ES-I3 (cell line): ENCODE measurements at regions not wholly inside any gene's neighbourhood (a gene's known extent, or its start where the extent isn't known, plus 50 kb on each side); places are given as distances from the start of the nearest gene placed in this dataset.

Experiments used
- H3K36me3 ChIP-seq: 2 replicates; pipeline ENCODE4 v1.6.1; 2013; ENCODE audit warnings: mild to moderate bottlenecking, low read length, control low read depth, moderate library complexity; ENCODE audit not compliant: insufficient read depth
- H3K4me1 ChIP-seq: 2 replicates; pipeline ENCODE4 v1.6.1; 2013; ENCODE audit warnings: mild to moderate bottlenecking, control low read depth, low read length; ENCODE audit not compliant: insufficient read depth
- H3K9ac ChIP-seq: 2 replicates; pipeline ENCODE4 v1.6.1; 2013; ENCODE audit warnings: low read depth, mild to moderate bottlenecking, low read length, moderate library complexity
- H3K9me3 ChIP-seq: 2 replicates; pipeline ENCODE4 v1.6.1; 2013; ENCODE audit warnings: mild to moderate bottlenecking, low read length, moderate library complexity; ENCODE audit not compliant: control insufficient read depth, insufficient read depth

- H3K9ac ChIP-seq: no peak overlapping the region
- H3K36me3 ChIP-seq: no peaks in the 10 kb centered on the region
- no peaks in the 10 kb centered on the region for H3K9me3 ChIP-seq
- no peaks in the 10 kb centered on the region for H3K4me1 ChIP-seq
Measured at GRCh38 chr2:122433123-122433754, 677.8 kb downstream of the TSN start.

GRCh38 chr2:122445003-122445402 is 689.6 kb downstream of the TSN start:
- Histone ChIP-seq H3K9ac (no peak overlapping the region), H3K36me3 (no peaks in the 10 kb centered on the region), H3K4me1 (no peaks in the 10 kb centered on the region), H3K9me3 (no peaks in the 10 kb centered on the region)

- no peaks in the 10 kb centered on the region for H3K4me1 ChIP-seq
Measured at GRCh38 chr2:122446761-122447160, 691.3 kb downstream of the TSN start.

GRCh38 chr2:122447237-122447636 is 691.8 kb downstream of the TSN start:
- H3K9me3 ChIP-seq: no peaks in the 10 kb centered on the region

More at GRCh38 chr2:122446761-122447160, 691.3 kb downstream of the TSN start:
- H3K36me3 ChIP-seq: no peaks in the 10 kb centered on the region
- no peak overlapping the region for H3K9ac ChIP-seq
- no peaks in the 10 kb centered on the region for H3K9me3 ChIP-seq

GRCh38 chr2:122451040-122451439 is 695.6 kb downstream of the TSN start:
- Histone ChIP-seq H3K9me3 (no peaks in the 10 kb centered on the region; the same call in 1 of the 2 replicates), H3K4me1 (no peaks in the 10 kb centered on the region), H3K9ac (no peak overlapping the region), H3K36me3 (no peaks in the 10 kb centered on the region)

More at GRCh38 chr2:122447237-122447636, 691.8 kb downstream of the TSN start:
- Histone ChIP-seq H3K4me1 (no peaks in the 10 kb centered on the region), H3K9ac (no peak overlapping the region), H3K36me3 (no peaks in the 10 kb centered on the region)

GRCh38 chr2:122451697-122452096 is 696.2 kb downstream of the TSN start:
- no peaks in the 10 kb centered on the region for H3K4me1 ChIP-seq
- H3K9me3 ChIP-seq: no peaks in the 10 kb centered on the region; the same call in 1 of the 2 replicates
- no peak overlapping the region for H3K9ac ChIP-seq
- no peaks in the 10 kb centered on the region for H3K36me3 ChIP-seq

GRCh38 chr2:122469147-122469546 is 713.7 kb downstream of the TSN start:
- no peak overlapping the region for H3K9ac ChIP-seq
- no peaks in the 10 kb centered on the region; the same call in 1 of the 2 replicates for H3K9me3 ChIP-seq
- no peaks in the 10 kb centered on the region for H3K36me3 ChIP-seq
- no peaks in the 10 kb centered on the region for H3K4me1 ChIP-seq

GRCh38 chr2:122471753-122472152 is 716.3 kb downstream of the TSN start:
- Histone ChIP-seq H3K4me1 (no peaks in the 10 kb centered on the region), H3K9me3 (no peaks in the 10 kb centered on the region), H3K9ac (no peak overlapping the region), H3K36me3 (no peaks in the 10 kb centered on the region)

- no peaks in the 10 kb centered on the region for H3K9me3 ChIP-seq
- no peaks in the 10 kb centered on the region for H3K36me3 ChIP-seq
- no peak overlapping the region for H3K9ac ChIP-seq
- H3K4me1 ChIP-seq: no peaks in the 10 kb centered on the region
Measured at GRCh38 chr2:122478117-122478516, 722.7 kb downstream of the TSN start.

GRCh38 chr2:122478771-122479170 is 723.3 kb downstream of the TSN start:
- no peak overlapping the region for H3K9ac ChIP-seq
- no peaks in the 10 kb centered on the region for H3K36me3 ChIP-seq
- H3K9me3 ChIP-seq: no peaks in the 10 kb centered on the region
- H3K4me1 ChIP-seq: no peaks in the 10 kb centered on the region

- Histone ChIP-seq H3K9ac (no peak overlapping the region), H3K9me3 (no peaks in the 10 kb centered on the region), H3K4me1 (no peaks in the 10 kb centered on the region), H3K36me3 (no peaks in the 10 kb centered on the region)
Measured at GRCh38 chr2:122480501-122481243, 725.2 kb downstream of the TSN start.

GRCh38 chr2:122481244-122481622 is 725.8 kb downstream of the TSN start:
- Histone ChIP-seq H3K4me1 (no peaks in the 10 kb centered on the region), H3K9me3 (no peaks in the 10 kb centered on the region), H3K36me3 (no peaks in the 10 kb centered on the region), H3K9ac (no peak overlapping the region)

GRCh38 chr2:122481717-122482116 is 726.3 kb downstream of the TSN start:
- Histone ChIP-seq H3K4me1 (no peaks in the 10 kb centered on the region), H3K36me3 (no peaks in the 10 kb centered on the region), H3K9me3 (no peaks in the 10 kb centered on the region), H3K9ac (no peak overlapping the region)

- no peaks in the 10 kb centered on the region for H3K9me3 ChIP-seq
- H3K4me1 ChIP-seq: no peaks in the 10 kb centered on the region; the same call in 1 of the 2 replicates
- no peaks in the 10 kb centered on the region for H3K36me3 ChIP-seq
- H3K9ac ChIP-seq: no peak overlapping the region
Measured at GRCh38 chr2:122486086-122486485, 730.6 kb downstream of the TSN start.
